ENCODE measurements at regions not wholly inside any gene's neighbourhood (a gene's known extent, or its start where the extent isn't known, plus 50 kb on each side); places are given as distances from the start of the nearest gene placed in this dataset.
"Not testable (repeated sequence)": the region's sequence is repeated elsewhere in the genome, so short reads cannot be mapped to it uniquely, and the experiment has no call there.

GRCh38 chr3:137198374-137198773 is 240.6 kb downstream of the IL20RB start:
- TF ChIP-seq, protein P1, sequence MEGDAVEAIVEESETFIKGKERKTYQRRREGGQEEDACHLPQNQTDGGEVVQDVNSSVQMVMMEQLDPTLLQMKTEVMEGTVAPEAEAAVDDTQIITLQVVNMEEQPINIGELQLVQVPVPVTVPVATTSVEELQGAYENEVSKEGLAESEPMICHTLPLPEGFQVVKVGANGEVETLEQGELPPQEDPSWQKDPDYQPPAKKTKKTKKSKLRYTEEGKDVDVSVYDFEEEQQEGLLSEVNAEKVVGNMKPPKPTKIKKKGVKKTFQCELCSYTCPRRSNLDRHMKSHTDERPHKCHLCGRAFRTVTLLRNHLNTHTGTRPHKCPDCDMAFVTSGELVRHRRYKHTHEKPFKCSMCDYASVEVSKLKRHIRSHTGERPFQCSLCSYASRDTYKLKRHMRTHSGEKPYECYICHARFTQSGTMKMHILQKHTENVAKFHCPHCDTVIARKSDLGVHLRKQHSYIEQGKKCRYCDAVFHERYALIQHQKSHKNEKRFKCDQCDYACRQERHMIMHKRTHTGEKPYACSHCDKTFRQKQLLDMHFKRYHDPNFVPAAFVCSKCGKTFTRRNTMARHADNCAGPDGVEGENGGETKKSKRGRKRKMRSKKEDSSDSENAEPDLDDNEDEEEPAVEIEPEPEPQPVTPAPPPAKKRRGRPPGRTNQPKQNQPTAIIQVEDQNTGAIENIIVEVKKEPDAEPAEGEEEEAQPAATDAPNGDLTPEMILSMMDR (IDR thresholded peaks at IDR 0.05; ENCODE audit: low read depth, low read length): not testable (repeated sequence)
- not testable (repeated sequence) for TF ChIP-seq POLR2A (IDR thresholded peaks at IDR 0.05; ENCODE audit: extremely low read depth, insufficient read length); MAX (IDR thresholded peaks at IDR 0.05; ENCODE audit: low read depth, low read length)
